ENCODE measurements at regions not wholly inside any gene's neighbourhood (a gene's known extent, or its start where the extent isn't known, plus 50 kb on each side); places are given as distances from the start of the nearest gene placed in this dataset.

DNA sequence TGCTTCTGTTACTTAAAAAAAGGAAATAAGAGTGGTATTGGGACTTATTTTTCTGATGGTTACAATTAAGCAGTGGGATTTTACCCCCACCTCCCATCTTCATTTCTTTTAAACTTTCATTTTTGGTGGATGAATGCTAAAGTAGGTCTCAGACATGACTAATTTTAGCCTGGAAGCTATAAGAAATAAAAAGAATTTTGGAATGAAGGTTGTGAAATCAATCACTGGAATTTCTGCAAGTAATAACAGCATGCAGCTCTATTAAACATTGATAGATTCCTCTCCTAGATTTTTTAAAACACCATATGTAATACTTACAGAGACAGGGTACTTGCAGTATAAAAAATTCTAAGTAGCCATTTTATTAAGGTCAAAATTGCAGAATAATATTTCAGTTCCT, 164.2 kb upstream of the CLEC14A start:
- no peak for TF ChIP-seq POLR2AphosphoS5 (IDR thresholded peaks at IDR 0.05; ENCODE audit: low read depth, low read length)
- TF ChIP-seq, protein P1, sequence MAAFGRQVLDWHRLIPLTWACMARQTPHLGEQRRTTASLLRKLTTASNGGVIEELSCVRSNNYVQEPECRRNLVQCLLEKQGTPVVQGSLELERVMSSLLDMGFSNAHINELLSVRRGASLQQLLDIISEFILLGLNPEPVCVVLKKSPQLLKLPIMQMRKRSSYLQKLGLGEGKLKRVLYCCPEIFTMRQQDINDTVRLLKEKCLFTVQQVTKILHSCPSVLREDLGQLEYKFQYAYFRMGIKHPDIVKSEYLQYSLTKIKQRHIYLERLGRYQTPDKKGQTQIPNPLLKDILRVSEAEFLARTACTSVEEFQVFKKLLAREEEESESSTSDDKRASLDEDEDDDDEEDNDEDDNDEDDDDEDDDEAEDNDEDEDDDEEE (CRISPR knock-in tag; IDR thresholded peaks at IDR 0.05): no peak
- TF ChIP-seq HOXA3 (CRISPR knock-in tag; IDR thresholded peaks at IDR 0.05): no peak
- TF ChIP-seq CHD4 (IDR thresholded peaks at IDR 0.05; ENCODE audit: borderline replicate concordance, low read length): no peak
- TF ChIP-seq, protein P2, sequence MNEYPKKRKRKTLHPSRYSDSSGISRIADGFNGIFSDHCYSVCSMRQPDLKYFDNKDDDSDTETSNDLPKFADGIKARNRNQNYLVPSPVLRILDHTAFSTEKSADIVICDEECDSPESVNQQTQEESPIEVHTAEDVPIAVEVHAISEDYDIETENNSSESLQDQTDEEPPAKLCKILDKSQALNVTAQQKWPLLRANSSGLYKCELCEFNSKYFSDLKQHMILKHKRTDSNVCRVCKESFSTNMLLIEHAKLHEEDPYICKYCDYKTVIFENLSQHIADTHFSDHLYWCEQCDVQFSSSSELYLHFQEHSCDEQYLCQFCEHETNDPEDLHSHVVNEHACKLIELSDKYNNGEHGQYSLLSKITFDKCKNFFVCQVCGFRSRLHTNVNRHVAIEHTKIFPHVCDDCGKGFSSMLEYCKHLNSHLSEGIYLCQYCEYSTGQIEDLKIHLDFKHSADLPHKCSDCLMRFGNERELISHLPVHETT (CRISPR knock-in tag; conservative IDR thresholded peaks at IDR 0.05): no peak
- TF ChIP-seq KAT8 (CRISPR knock-in tag; IDR thresholded peaks at IDR 0.05): no peak
- no peak for TF ChIP-seq RFX1 (IDR thresholded peaks at IDR 0.05)
- no peak for TF ChIP-seq PCBP2 (optimal IDR thresholded peaks at IDR 0.05; ENCODE audit: low read depth, low read length, poor library complexity, severe bottlenecking)
- TF ChIP-seq NFATC3 (CRISPR knock-in tag; IDR thresholded peaks at IDR 0.05): no peak
- no peak for TF ChIP-seq RELA (CRISPR knock-in tag; IDR thresholded peaks at IDR 0.05)
- no peak for TF ChIP-seq ZNF782 (CRISPR knock-in tag; IDR thresholded peaks at IDR 0.05; ENCODE audit: borderline replicate concordance)

Data from HepG2 (cell line).